ENCODE measurements at regions not wholly inside any gene's neighbourhood (a gene's known extent, or its start where the extent isn't known, plus 50 kb on each side); places are given as distances from the start of the nearest gene placed in this dataset.

DNA sequence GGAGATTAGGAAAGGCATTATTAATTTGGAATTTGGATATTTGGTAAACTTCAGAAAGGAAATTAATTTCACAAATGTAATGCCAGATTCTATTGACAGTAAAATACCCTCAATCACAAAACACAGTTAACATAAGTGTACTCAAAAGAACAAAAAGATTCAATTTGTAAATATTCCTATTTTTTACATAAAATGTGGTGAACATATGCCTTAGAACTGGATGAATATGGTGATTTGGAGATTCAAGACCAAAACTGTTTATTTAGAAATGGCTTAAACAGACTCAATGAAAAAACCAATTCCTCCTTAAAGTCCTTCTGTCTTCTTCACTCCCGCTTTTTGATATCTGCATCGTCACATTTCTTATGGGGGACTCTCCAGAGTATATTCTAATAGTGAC, 417.6 kb upstream of the TENM3 start:
- Mint-ChIP-seq H3K4me1 (ENCODE audit: low read depth, unreplicated experiment) (no peaks in the 10 kb centered on the region), H3K4me3 (ENCODE audit: unreplicated experiment) (no peak overlapping the region), H3K36me3 (ENCODE audit: insufficient read depth, unreplicated experiment) (no peaks in the 10 kb centered on the region), H3K27me3 (ENCODE audit: insufficient read depth, unreplicated experiment) (peaks cover under 1% of the 10 kb centered on the region), H3K27ac (ENCODE audit: unreplicated experiment) (no peak overlapping the region), H3K9me3 (ENCODE audit: unreplicated experiment) (no peaks in the 10 kb centered on the region)
- BruUV-seq (replicated peaks), result no TSS peak
- intact Hi-C loops (cut with micrococcal nuclease; ENCODE audit: unreplicated experiment), result no loop called here
- TF ChIP-seq, protein P1, sequence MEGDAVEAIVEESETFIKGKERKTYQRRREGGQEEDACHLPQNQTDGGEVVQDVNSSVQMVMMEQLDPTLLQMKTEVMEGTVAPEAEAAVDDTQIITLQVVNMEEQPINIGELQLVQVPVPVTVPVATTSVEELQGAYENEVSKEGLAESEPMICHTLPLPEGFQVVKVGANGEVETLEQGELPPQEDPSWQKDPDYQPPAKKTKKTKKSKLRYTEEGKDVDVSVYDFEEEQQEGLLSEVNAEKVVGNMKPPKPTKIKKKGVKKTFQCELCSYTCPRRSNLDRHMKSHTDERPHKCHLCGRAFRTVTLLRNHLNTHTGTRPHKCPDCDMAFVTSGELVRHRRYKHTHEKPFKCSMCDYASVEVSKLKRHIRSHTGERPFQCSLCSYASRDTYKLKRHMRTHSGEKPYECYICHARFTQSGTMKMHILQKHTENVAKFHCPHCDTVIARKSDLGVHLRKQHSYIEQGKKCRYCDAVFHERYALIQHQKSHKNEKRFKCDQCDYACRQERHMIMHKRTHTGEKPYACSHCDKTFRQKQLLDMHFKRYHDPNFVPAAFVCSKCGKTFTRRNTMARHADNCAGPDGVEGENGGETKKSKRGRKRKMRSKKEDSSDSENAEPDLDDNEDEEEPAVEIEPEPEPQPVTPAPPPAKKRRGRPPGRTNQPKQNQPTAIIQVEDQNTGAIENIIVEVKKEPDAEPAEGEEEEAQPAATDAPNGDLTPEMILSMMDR (IDR thresholded peaks at IDR 0.05; ENCODE audit: insufficient read depth in 1 of 2, low read depth in 1 of 2, low read length in 1 of 2, severe bottlenecking in 1 of 2, unreplicated experiment in 1 of 2), result no peak
- H3K4me1 ChIP-seq, result no peaks in the 10 kb centered on the region
- ChIA-PET CTCF (no interaction called here), POLR2A (no interaction called here)
- no peak overlapping the region for H3K4me3 ChIP-seq (ENCODE audit: low read depth, low read length)
- H3K27me3 ChIP-seq (replicated peaks; ENCODE audit: control insufficient read depth, insufficient read depth, low read length), result no peaks in the 10 kb centered on the region; the same call in 1 of the 2 replicates
- no peaks in the 10 kb centered on the region for H3K36me3 ChIP-seq (ENCODE audit: control insufficient read depth, insufficient read depth, low read length)
- H3K9me3 ChIP-seq, result no peaks in the 10 kb centered on the region
- no peak for DNase-seq

DNA sequence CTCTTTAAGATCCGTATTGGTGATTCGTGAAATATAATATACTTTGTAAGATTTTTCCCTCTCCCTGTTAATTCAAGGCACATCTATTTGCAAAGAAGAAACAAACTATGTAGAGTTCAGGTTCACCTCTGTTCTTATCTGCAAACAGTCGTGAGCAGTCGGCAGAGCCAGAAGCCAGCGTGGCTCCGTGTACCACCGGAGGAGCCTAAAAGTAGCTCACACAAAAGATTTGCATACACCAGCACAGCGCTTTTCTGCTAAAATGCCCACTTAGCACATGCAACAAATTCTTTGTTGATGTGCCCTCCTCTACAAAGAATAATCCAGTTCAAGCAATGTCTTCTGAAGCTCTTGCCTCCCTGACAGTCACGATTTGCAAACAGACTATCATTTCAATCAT, 416.0 kb upstream of the TENM3 start:
- CTCF ChIA-PET, result no interaction called here
- H3K27me3 Mint-ChIP-seq (ENCODE audit: insufficient read depth, unreplicated experiment), result peaks cover 3% of the 10 kb centered on the region
- POLR2A ChIA-PET, result no interaction called here

DNA sequence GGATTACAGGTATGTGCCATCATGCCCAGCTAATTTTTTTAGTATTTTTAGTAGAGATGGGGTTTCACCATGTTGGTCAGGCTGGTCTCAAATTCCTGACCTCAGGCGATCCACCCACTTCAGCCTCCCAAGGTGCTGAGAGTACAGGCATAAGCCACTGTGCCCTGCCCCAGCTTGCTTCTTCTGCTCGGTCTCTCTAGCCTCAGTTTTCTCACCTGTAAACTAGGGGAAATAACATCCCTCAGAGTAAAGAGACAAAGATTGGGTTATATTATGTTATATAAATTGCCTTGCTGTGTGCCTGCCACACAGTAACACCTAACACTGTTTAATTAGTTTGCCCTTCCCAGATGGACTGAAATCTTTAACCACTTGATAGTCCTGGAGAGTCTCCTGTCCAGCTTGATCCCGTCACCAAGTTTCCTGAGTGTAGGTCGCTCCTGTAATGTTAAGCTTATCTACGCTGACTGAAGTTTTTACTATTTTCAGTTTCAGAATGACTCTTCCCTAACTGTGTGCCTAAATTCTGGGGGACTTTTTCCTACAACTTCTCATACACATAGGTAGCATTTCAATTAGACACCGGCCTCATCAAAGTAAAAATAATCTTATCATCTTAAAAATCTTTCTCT, 412.7 kb upstream of the TENM3 start:
- no peaks in the 10 kb centered on the region for H3K4me1 ChIP-seq
- no peaks in the 10 kb centered on the region for H3K36me3 ChIP-seq (ENCODE audit: control insufficient read depth, insufficient read depth, low read length)
- H3K4me3 Mint-ChIP-seq (ENCODE audit: unreplicated experiment), result no peak overlapping the region
- POLR2A ChIA-PET, result no interaction called here
- H3K9me3 ChIP-seq, result no peaks in the 10 kb centered on the region
- CTCF ChIA-PET, result no interaction called here
- H3K9me3 Mint-ChIP-seq (ENCODE audit: unreplicated experiment), result no peaks in the 10 kb centered on the region
- no peaks in the 10 kb centered on the region for H3K36me3 Mint-ChIP-seq (ENCODE audit: insufficient read depth, unreplicated experiment)
- no peak overlapping the region for H3K4me3 ChIP-seq (ENCODE audit: low read depth, low read length)
- no peak overlapping the region for H3K27ac Mint-ChIP-seq (ENCODE audit: unreplicated experiment)
- BruUV-seq (replicated peaks), result no TSS peak
- DNase-seq, result no peak
- H3K4me1 Mint-ChIP-seq (ENCODE audit: low read depth, unreplicated experiment), result no peaks in the 10 kb centered on the region
- TF ChIP-seq, protein P1 (IDR thresholded peaks at IDR 0.05; ENCODE audit: insufficient read depth in 1 of 2, low read depth in 1 of 2, low read length in 1 of 2, severe bottlenecking in 1 of 2, unreplicated experiment in 1 of 2), result no peak
- peaks cover 18% of the 10 kb centered on the region for H3K27me3 Mint-ChIP-seq (ENCODE audit: insufficient read depth, unreplicated experiment)
- intact Hi-C loops (cut with micrococcal nuclease; ENCODE audit: unreplicated experiment), result no loop called here
- no peaks in the 10 kb centered on the region for H3K27me3 ChIP-seq (replicated peaks; ENCODE audit: control insufficient read depth, insufficient read depth, low read length)

More for the DNA sequence above, 416.0 kb upstream of the TENM3 start:
- Mint-ChIP-seq H3K36me3 (ENCODE audit: insufficient read depth, unreplicated experiment) (no peaks in the 10 kb centered on the region), H3K4me1 (ENCODE audit: low read depth, unreplicated experiment) (no peaks in the 10 kb centered on the region), H3K9me3 (ENCODE audit: unreplicated experiment) (no peaks in the 10 kb centered on the region), H3K4me3 (ENCODE audit: unreplicated experiment) (no peak overlapping the region), H3K27ac (ENCODE audit: unreplicated experiment) (no peak overlapping the region)
- intact Hi-C loops (cut with micrococcal nuclease; ENCODE audit: unreplicated experiment), result no loop called here
- no peaks in the 10 kb centered on the region for H3K36me3 ChIP-seq (ENCODE audit: control insufficient read depth, insufficient read depth, low read length)
- DNase-seq, result no peak
- H3K27me3 ChIP-seq (replicated peaks; ENCODE audit: control insufficient read depth, insufficient read depth, low read length), result no peaks in the 10 kb centered on the region; the same call in 1 of the 2 replicates
- H3K4me1 ChIP-seq, result no peaks in the 10 kb centered on the region
- TF ChIP-seq, protein P1 (IDR thresholded peaks at IDR 0.05; ENCODE audit: insufficient read depth in 1 of 2, low read depth in 1 of 2, low read length in 1 of 2, severe bottlenecking in 1 of 2, unreplicated experiment in 1 of 2), result no peak
- H3K4me3 ChIP-seq (ENCODE audit: low read depth, low read length), result no peak overlapping the region
- H3K9me3 ChIP-seq, result no peaks in the 10 kb centered on the region
- no TSS peak for BruUV-seq (replicated peaks)

All from Caco-2 (cell line).